Epithelial cell of prostate (primary cell): ENCODE measurements at regions not wholly inside any gene's neighbourhood (a gene's known extent, or its start where the extent isn't known, plus 50 kb on each side); places are given as distances from the start of the nearest gene placed in this dataset.
"Not testable (repeated sequence)": the region's sequence is repeated elsewhere in the genome, so short reads cannot be mapped to it uniquely, and the experiment has no call there.

ENCODE experiments used
- DNase-seq: peaks from one replicate; pipeline ENCODE4 v3.0.0-alpha.2; 2011; ENCODE audit warnings: low read depth, low spot score
- H3K27ac ChIP-seq: fragments of 450-650 bp; 2 replicates; pipeline ENCODE4 v1.5.1; 2017; ENCODE audit warnings: mild to moderate bottlenecking

DNA sequence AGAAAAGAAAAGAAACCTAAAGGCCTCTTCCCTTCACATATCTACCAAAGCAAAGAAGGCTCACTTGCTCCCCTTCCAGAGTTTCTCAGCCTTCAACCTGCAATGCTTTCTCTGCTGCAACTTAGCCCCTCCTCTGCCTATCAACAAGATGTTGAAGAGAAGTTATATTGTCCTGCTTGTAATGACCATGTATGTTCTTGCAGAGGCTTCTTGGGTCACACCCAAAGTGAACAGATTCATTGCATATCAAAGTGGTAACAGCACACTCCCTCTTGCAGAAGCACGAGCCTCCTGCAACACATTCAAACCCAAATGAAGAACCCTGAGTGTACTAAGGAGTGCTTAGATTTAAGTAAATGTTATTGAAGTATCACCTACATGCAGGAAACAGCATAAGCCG lies 494.3 kb downstream of the NTRK2 start:
- DNase-seq: no peak
- no peak overlapping the region for H3K27ac ChIP-seq

DNA sequence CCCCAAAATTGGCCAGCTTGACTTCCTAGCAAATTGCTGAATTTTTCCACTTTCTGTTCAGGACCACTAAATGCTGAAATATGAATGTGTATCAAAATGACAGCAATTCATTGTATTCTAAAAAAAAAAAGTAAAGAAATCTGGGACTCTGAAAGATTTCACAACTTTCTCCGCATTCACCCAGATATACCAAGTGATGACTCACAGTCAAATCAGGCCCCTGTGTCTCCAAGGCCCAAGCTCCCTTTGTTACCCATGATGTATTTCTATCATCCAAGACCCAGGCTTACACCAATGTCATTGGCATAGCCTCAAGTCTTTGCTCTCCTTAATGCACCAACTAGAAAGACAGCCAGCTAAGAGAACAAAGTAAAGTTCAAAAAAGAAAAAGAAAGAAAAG lies 493.9 kb downstream of the NTRK2 start:
- H3K27ac ChIP-seq: no peak overlapping the region
- DNase-seq: no peak

DNA sequence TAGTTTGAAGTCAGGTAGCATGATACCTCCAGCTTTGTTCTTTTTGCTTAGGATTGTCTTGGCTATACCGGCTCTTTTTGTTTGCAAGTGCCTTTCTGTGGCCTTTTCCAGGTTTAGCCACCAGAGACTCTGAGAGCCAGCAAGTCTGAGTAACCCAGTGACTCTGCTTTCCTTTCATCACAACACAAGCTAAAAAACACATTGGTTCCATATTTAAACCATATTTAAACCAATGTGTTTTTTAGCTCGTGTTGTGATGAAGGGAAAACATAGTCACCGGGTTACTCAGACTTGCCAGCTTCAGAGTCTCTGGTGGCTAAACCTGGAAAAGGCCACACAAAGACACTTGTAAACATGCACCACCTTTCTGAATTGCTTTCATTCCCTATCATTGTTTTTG lies 493.3 kb downstream of the NTRK2 start:
- H3K27ac ChIP-seq: no peak overlapping the region
- DNase-seq: no peak

DNA sequence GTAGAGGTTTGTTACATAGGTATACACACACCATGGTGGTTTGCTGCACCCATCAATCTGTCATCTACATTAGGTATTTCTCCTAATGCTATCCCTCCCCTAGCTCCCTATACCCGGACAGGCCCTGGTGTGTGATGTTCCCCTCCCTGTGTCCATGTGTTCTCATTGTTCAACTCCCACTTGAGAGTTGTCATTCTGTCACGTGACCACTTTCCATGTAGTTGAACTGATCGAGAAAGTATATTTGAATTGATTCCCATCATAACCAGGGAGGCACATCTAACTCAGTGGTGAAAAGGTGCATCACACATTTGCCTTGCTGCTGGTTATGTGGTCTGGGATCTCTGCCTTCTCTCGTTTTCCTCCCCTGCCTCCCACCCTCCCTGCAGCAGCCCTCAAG lies 491.4 kb downstream of the NTRK2 start:
- H3K27ac ChIP-seq, DNase-seq: not testable (repeated sequence)

DNA sequence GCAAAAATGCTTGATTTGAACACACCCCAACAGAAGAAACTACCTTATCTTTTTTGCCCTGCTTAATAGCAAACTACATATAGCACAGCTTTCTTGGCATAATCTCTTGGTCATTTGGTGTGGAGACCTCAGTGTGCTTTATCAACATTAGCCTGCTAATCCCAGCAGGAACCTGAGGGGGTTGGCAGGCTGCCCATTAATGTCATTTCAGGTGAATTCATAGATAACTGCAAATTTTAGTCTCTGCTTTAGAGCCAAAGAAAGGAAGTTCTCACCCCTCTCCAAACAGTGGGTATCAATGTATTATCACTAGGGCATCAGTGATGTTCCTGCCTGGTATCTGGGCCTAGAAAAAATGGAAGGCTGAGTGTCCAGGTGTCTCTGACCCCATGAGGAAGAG lies 489.0 kb downstream of the NTRK2 start:
- no peak overlapping the region for H3K27ac ChIP-seq
- DNase-seq: no peak

DNA sequence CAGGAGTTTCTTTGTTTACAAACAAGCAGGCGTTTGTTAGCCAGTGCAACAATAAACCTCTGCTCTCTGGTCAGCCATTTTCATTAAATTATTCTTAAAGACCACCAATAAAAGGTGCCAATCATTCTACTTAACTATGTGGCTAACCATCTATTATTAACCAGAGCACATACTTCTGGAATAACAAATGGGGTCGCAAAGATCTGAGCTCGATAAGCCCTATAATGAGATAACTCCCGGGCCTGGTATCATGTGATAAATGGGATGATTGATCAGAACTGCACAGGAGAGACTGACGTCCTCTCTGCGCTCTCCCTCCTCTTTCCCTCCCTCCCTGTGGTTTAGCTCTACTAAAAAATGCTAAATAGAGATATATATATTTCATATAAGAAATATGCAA lies 488.2 kb downstream of the NTRK2 start:
- H3K27ac ChIP-seq: no peak overlapping the region
- no peak for DNase-seq

DNA sequence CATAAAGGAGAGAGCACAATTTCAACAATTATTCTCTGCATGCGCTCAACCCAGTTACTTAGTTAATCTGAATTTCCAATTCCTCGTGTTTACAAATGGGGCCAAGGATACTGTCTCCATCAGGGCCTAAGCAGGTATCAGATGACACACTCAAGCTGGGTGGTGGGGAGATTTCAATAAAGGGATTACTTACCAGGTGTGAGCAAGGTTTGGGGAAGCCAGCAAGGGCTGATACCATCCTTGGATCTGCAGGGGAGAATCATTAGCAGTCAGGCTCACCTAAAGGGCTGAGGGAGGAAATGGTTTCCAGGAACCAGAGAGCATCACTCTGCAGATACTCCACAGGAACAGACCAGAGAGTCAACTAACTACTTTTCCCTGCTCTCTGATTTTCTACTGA lies 487.1 kb downstream of the NTRK2 start:
- no peak for DNase-seq
- no peak overlapping the region for H3K27ac ChIP-seq

DNA sequence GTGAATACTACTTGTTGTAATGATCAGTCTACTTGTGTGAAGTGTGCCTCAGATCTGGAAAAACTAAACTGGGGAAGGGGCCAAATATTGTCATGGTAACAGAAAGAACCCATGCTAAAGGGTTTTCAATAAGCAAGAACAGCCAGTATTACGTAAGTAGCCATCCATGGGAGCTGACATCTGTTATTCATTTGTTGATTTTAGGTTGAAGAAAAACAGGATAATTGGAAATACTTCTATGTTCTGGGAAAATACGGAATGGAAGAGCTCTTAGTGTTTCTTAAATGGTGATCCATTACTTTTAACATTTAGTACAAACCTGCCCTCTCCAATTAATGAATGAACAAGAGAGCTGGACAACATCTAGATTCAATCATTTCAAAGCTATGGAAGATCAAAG lies 485.8 kb downstream of the NTRK2 start:
- no peak overlapping the region for H3K27ac ChIP-seq
- no peak for DNase-seq

DNA sequence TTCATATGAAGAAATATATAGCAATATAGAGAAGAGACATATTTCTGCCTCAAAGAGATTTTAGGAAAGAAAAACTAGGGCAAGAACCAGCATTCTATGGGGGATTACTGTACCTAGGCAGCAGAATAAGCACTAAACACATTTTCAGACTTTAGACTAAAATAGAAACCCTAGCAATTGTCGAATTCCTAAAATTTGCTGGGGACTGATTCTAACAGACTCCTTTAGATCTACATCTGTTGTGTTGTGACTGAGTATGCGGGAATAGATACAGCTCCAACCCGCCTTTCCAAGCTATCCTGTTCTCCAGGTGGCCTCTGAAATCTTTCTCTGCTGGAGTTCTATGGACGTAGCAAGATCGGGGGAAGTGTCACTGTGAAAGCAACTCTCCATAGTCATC lies 482.2 kb downstream of the NTRK2 start:
- no peak for DNase-seq
- no peak overlapping the region for H3K27ac ChIP-seq

DNA sequence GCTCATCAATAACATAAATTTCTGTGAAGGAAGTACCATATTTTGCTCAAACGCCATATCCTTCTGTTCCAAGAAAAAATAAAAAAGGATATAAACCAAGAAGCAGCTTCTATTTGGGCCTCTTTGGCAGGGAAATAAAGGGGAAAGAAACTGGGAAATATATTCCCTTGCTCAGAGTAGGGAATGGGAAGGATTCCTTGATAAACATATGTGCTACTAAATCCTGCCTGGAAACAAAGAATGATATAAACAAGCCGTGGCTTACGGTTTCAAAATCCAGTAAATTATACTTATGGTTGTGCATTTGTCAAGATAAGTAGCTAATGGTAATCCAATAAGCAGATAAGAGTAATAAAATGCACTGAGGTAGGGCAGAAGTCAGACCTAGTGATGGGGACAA lies 481.6 kb downstream of the NTRK2 start:
- H3K27ac ChIP-seq: no peak overlapping the region
- DNase-seq: no peak

DNA sequence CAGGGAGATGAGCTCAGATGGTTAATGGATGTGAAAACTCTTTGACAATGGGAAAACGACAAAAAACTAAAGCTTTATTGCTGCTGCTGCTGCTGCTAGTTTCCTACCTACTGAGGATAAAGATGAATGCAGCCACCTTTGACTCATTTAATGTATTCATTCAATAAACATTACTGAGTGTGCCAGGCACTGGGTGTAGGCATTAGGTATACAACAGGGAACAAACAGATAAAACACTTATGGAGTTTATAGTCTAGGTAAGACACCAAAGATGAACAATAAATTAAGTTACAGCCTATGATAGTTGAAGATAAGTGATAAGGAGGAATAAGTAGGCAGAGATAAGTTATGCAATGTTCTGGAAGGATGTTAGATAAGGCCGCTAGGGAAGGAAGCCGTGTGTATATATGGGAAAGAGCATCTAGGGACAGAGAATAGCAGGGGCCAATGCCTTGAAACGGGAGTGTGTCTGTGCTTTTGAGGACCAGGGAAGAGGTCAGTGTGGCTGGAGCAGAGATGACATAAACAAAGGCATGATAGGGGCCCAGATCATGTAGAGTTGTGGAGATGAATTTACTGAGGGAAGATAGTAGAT lies 477.6 kb downstream of the NTRK2 start:
- DNase-seq: no peak
- H3K27ac ChIP-seq: no peak overlapping the region

DNA sequence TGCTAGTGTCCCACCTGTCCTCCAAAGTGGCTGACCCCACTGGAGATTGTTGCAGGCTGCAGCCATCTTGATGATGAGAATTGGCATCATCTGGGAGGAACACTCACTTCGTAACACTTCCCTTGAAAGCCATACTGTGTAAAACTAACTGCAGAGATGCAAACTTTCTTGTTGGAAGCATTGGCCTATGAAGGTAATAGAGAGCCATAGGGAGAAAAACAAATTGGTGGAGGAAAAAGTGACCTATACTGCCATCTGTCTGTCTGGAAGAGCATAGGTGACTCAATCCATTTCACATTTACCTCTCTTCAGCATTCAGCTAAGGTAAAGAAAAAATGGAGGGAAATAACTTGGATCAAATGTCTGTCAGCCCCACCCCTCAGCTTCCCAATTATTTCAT lies 473.4 kb downstream of the NTRK2 start:
- DNase-seq: no peak
- no peak overlapping the region for H3K27ac ChIP-seq

DNA sequence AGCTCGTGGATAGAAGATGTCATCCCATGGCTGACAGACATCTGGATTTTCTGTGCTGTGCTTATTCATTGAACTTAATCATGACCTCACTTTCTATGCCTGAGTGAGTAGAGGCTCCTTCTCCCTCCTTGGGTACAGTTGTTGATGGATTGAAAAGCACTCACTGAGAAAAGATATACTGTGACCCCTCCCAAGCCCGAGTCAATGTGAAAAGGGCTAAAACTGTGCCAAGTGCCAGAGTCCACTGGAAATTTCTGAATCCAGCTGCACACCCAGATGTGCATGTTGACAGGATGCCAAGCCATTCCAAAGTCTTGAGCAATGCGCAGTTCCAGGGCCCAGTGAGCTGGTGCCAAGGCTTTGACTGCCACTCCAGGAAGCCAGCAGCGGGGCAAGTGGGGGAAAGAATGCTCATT lies 473.0 kb downstream of the NTRK2 start:
- no peak overlapping the region for H3K27ac ChIP-seq
- no peak for DNase-seq

DNA sequence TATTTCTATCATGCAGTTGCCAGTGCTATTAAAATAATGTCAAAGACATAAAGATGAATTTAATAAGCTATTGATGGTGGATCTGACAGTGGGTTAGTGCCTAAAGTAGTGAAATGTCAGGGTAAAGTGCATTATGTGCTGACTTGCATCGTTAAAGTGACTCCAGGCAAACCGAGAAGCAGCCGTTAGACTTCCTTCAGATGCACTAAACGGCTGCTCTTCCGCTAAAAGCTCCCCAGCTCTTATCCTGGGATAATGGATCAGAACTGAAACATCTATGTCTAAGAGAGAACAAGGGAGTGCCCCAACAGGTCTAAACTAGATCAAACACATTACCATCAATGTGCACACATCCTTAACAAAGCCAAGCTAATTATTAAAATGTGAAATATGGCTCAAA lies 468.2 kb downstream of the NTRK2 start:
- DNase-seq: no peak
- no peak overlapping the region for H3K27ac ChIP-seq

DNA sequence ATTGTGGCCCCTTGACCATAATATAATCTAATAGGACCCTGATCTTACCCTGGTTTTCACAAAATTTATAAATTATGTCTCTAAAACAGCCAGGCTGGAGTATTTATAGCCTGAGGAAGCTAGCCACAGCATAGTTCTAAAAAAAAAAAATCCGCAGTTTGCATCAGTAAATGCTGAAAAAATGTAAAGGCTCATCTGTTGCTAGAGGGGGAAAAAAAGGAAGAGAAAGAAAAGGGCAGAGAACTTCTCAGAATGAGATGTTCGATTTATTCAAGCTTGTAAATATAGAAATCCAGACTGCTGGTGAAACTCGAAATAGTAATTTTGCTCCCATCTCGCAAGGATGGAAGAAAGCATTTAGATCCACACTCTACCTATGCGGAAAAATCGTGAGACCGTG lies 467.5 kb downstream of the NTRK2 start:
- DNase-seq: no peak
- H3K27ac ChIP-seq: no peak overlapping the region

DNA sequence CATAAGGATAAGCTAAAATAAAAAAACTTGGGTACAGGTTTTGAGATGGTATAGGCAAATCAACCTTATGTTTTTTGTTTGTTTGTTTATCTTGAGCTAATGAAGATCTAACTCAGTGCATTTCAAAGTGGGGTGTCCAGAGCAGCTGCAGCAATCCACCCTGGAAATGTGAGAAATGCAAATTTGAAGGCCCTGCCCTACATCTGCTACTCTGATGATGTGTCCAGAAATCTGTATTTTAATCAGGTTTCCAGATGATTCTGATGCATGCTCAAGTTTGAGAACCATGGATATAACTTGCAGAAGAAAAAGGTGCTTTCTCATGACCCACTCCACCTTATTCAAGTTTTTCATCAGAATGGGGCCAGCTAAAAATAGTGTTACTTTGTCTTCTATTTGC lies 467.0 kb downstream of the NTRK2 start:
- no peak overlapping the region for H3K27ac ChIP-seq
- no peak for DNase-seq

DNA sequence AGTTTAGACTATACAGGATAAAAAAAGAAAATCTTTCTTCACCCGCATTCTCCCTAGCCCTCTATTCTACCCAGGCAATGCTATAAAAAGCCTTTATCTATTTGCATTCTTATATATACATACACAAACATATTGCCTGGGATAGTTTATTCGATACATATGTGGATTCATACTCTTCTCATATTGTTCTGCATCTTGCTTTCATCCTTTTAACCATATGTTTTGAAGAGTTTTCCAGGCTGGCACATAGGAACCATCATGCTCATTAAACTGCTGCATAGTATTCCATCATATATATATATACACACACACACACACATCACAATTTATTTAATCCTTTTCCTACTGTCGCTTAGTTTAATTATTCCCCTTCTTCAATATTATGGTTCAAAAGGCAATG lies 461.2 kb downstream of the NTRK2 start:
- no peak for DNase-seq

DNA sequence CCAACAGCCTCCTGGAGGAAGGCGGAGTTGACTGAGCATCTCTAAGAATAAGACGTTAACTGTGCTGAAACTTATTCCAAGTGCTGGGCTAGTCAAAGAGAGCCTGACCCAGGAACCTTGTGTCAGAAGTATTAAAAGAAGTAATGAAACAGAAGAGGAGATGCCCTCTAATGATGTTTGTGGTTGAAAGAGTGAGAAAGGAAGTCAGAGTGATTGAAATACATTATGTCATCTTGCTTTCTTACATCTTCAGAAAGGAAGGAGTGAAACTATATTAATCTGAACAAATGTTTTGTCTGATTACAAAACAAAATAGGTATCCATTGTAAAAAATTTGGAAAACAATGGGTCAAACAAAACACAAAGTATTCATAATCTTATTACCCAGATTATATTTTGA lies 460.7 kb downstream of the NTRK2 start:
- no peak for DNase-seq

More for the DNA sequence above, 461.2 kb downstream of the NTRK2 start:
- H3K27ac ChIP-seq: no peak overlapping the region

DNA sequence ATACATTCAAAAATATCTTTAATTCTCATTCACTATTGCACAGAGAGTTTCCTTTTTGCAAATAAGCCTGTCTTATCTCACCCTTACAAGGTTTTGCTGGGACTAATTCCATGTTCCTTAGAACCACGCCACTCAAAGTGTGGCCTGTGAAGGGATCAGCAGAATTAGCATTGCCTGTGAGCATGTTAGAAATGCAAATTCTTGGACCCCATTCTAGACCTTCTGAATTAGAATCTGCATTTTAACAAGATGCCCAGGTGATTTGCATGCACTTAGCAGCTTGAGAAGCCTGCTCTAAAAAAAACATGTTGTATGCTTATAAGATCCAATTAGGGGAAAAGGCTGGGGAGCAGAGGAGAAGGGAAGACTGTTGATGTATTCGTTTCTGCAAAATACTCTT lies 460.0 kb downstream of the NTRK2 start:
- DNase-seq: no peak
- no peak overlapping the region for H3K27ac ChIP-seq

More for the DNA sequence above, 460.7 kb downstream of the NTRK2 start:
- H3K27ac ChIP-seq: no peak overlapping the region

DNA sequence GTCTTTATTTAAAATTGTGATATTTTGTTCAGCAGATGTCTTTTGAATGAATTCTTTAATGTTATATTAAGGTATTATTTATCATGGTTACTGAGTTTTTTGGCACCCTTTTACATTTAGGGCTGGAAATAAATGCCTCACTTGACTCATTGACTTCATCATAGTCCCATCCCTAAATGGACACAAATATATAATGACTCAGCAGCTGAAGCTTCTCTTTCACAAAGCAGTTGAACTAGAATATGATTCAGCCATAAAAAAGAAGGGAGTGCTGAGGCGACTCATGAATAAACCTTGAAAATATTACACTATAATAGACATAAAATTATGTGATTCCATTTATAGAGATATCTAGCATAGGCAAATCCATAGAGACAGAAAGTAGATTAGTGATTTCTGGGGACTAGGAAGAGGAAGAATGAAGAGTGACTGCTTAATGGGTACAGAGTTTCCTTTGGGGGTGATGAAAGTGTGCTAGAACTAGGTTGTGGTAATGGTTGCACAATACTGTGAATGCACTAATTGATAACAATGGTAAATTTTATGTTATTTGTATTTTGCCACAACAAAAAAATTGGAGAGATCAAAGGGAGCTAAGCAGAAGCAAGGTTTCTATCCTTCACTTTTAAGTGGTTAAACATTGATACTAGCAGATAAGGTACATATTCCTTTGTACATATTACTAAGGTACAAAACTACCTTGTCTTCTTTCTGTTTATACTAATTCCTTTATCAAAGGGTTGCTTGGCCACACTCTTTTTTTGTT lies 449.6 kb downstream of the NTRK2 start:
- peak overlapping the region; percentile 81 for H3K27ac ChIP-seq
- DNase-seq: peak; percentile 81

DNA sequence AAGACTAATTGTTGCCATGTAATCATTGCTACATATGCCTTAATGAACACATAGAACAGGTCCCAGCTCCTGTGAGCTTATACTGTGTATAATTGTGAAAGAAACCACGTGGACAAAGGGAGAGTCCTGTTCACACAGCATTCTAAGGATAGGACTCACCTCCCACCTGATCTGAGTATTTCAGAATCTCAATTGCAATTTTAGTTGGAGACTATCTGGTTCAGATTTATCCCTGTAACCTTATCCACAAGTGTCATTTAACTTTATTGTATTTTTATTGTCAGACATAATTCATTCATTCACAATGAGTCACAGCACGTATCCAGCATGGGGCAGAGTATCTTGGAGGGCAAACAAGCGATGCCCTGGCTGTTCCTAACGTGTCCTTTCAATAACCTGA lies 448.3 kb downstream of the NTRK2 start:
- peak overlapping the region; percentile 81 for H3K27ac ChIP-seq
- DNase-seq: peak; percentile 80

DNA sequence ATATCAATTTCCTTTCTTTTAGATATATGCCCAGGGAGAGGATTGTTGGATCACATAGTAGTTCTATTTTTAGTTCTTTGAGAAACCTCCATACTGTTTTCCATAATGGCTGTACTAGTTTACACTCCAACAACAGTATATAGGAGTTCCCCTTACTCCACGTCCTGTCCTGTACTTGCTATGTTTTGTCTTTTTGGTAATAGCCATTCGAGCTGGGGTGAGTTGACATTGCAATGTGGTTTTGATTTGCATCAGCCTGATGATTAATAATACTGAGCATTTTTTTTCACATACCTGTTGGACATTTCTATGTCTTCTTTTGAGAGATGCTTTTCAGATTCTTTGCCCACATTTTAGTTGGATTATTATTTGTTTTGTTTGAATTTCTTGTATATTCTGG lies 445.9 kb downstream of the NTRK2 start:
- DNase-seq: peak; percentile 24
- peak overlapping the region; percentile 78 for H3K27ac ChIP-seq
